LNCAP (cell line): ENCODE measurements at regions not wholly inside any gene's neighbourhood (a gene's known extent, or its start where the extent isn't known, plus 50 kb on each side); places are given as distances from the start of the nearest gene placed in this dataset.

ENCODE experiments used
- CTCF ChIP-seq: fragments of 450-650 bp; IDR thresholded peaks from 2 replicates; pipeline ENCODE4 v1.5.1; 2017; ENCODE audit warnings: mild to moderate bottlenecking

DNA sequence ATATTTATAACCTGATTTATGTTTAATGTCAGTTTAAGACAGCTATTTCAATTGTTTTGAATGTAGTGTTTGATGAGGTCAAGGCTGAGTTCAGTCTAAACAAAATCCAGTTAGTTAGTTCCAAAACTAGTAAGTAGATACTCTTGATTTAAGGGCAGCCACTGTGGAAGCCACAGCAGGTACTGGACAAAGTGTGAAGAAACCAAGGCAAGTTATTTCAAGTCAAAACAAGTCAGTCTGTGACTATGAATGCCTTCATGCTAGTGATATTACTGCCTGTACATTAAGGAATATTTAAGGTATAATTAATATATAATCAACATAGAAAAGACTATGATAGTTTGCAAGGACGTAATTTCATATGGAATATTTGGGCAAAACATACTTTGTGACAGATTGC, 362.3 kb downstream of the DMRTA1 start:
- TF ChIP-seq CTCF: no peak

- no peak for TF ChIP-seq CTCF
These were observed 362.7 kb downstream of the DMRTA1 start for GRCh38 chr9:22809371-22809770.

DNA sequence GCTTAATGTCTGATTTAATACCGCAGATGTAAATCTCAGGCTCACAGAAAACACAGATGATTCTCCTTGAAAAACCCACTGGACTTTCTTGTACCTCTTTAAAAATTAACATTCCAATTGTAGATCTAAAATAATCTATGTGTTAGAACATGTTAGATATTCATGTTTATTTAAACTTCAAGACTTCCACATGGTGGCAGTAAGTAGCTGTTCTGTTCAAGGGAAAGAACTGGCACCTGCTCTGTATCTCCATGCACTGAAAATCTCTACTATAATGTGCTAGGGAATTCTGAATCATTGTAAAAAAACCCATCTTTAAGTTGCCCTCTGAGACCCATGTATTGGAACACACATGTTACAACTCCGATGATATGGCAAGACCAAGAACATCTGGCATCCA, 366.9 kb downstream of the DMRTA1 start:
- TF ChIP-seq CTCF: peak; percentile 61

DNA sequence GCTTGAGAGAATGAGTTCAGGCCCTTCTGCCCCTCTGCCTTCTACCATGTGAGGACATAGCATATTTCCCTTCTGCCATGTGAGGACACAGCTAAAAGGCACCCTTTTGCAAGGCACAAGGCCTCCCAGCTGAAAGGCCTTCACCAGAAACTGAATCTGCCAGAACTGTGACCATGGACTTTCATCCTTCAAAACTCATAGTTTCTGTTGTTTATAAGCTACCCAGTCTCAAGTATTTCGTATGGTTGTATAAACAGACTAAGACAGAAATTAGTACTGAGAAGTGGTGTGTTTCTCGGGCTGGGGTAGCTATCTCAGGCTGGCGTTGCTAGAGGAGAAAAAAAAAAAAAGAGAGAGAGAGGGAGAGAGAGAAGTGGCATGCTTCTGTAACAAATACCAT, 368.6 kb downstream of the DMRTA1 start:
- TF ChIP-seq CTCF: no peak

DNA sequence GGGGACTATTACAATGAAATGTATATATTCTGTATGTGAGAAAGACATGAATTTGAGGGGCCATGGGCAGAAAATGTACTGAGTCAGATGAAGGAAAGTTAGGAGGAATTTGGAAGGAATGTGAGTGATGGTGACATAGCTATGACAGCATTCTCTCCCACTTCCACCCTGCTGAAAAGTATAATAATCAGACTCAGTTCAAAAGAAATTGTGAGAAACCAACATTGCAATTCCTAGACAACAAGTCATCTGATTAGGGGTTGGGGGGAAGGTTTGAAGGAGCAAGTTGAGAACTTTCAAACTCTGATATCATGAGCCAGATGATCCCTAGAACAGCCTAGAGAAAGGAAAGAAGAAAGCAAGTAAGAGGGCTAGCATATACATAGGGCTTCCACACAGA, 370.6 kb downstream of the DMRTA1 start:
- no peak for TF ChIP-seq CTCF

DNA sequence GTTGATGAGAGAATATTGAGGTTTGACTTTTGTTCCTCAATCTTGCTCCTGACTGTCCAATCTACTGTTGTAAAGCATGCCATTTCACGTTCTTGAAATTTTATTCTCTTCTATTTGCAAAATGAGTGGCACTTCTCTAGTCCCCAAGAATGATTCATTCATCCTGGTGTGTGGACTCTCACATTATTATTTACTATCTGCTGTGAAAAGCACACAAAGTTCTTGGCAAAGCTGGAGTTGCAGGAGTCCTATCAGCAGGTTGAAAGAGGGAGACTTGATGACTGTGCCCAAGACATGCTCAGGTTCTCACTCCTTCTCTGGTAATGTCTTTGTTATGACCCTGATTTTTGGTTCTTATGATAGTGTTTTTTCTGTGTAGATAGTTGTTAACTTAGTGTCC, 382.6 kb downstream of the DMRTA1 start:
- no peak for TF ChIP-seq CTCF

GRCh38 chr9:22838266-22838665, 391.6 kb downstream of the DMRTA1 start:
- no peak for TF ChIP-seq CTCF

DNA sequence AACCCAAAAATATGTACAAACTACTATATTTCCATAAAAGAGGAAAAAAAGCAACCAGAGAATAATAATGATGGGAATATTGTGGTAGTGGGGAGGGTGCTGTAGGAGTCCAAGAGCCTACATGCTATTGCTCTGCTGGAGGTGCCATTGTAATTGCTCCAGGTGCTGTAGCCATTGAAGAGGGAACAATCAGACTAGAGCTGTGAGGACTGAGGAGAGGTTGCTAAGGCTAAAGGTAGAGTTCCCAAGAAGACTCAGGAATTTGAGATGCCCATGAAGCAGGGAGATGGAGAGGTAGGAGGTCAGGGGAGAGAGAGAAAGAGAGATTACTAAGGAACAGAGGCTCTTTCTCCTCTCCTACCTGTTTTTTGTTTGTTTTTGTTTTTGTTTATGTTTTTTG, 394.0 kb downstream of the DMRTA1 start:
- no peak for TF ChIP-seq CTCF
